HepG2 (cell line): ENCODE measurements at regions not wholly inside any gene's neighbourhood (a gene's known extent, or its start where the extent isn't known, plus 50 kb on each side); places are given as distances from the start of the nearest gene placed in this dataset.

ENCODE experiments used
- CREBL2 ChIP-seq: sonication (generic); formaldehyde crosslinking; IDR thresholded peaks from 2 replicates; pipeline ENCODE4 v1.8.1; 2023; ENCODE audit warnings: missing genetic modification reagents, mild to moderate bottlenecking, borderline replicate concordance
- FOSL1 ChIP-seq: sonication (generic); formaldehyde crosslinking; IDR thresholded peaks from 2 replicates; pipeline ENCODE4 v1.9.0; 2021; ENCODE audit warnings: missing genetic modification reagents, borderline replicate concordance
- GATA4 ChIP-seq: sonication (generic); IDR thresholded peaks from 2 replicates; pipeline ENCODE4 v1.6.1; 2016; ENCODE audit warnings: antibody characterized with exemption, low read depth, borderline replicate concordance
- JARID2 ChIP-seq: sonication (generic); formaldehyde crosslinking; IDR thresholded peaks from 2 replicates; pipeline ENCODE4 v1.8.1; 2023; ENCODE audit warnings: missing genetic modification reagents, inconsistent platforms; ENCODE audit not compliant: insufficient replicate concordance
- KAT8 ChIP-seq: IDR thresholded peaks from 2 replicates; pipeline ENCODE4 v1.6.1; 2016; ENCODE audit warnings: missing genetic modification reagents, missing compliant biosample characterization
- RBM39 ChIP-seq: fragments of 200-400 bp; formaldehyde crosslinking; IDR thresholded peaks from one replicate; pipeline ENCODE4 v1.6.1; 2018; ENCODE audit warnings: antibody characterized with exemption, mild to moderate bottlenecking, low read depth, low read length; ENCODE audit not compliant: poor library complexity, severe bottlenecking
- RFXAP ChIP-seq: sonication (generic); formaldehyde crosslinking; IDR thresholded peaks from 2 replicates; pipeline ENCODE4 v1.4.0; 2020; ENCODE audit warnings: missing genetic modification reagents, borderline replicate concordance
- RXRB ChIP-seq: IDR thresholded peaks from 2 replicates; pipeline ENCODE4 v1.6.1; 2016; ENCODE audit warnings: borderline replicate concordance, missing genetic modification reagents, missing compliant biosample characterization
- ZNF160 ChIP-seq: sonication (generic); formaldehyde crosslinking; IDR thresholded peaks from 2 replicates; pipeline ENCODE4 v1.8.0; 2022; ENCODE audit warnings: mild to moderate bottlenecking, inconsistent platforms, missing genetic modification reagents
- ZNF253 ChIP-seq: sonication (generic); formaldehyde crosslinking; IDR thresholded peaks from 2 replicates; pipeline ENCODE4 v1.8.0; 2022; ENCODE audit warnings: mild to moderate bottlenecking, missing genetic modification reagents, borderline replicate concordance
- ZNF33A ChIP-seq: sonication (generic); formaldehyde crosslinking; IDR thresholded peaks from 2 replicates; pipeline ENCODE4 v1.5.1; 2020; ENCODE audit warnings: missing genetic modification reagents, mild to moderate bottlenecking, moderate library complexity, borderline replicate concordance
- ZNF761 ChIP-seq: sonication (generic); formaldehyde crosslinking; conservative IDR thresholded peaks from 2 replicates; pipeline ENCODE4 v1.4.0; 2020; ENCODE audit warnings: mild to moderate bottlenecking, missing genetic modification reagents
- ZNF772 ChIP-seq: sonication (generic); formaldehyde crosslinking; IDR thresholded peaks from 2 replicates; pipeline ENCODE4 v1.5.0; 2020; ENCODE audit warnings: mild to moderate bottlenecking, missing genetic modification reagents
- ZNF792 ChIP-seq: IDR thresholded peaks from 2 replicates; pipeline ENCODE4 v1.6.1; 2016
- ZSCAN21 ChIP-seq: sonication (generic); formaldehyde crosslinking; IDR thresholded peaks from 2 replicates; pipeline ENCODE4 v1.8.0; 2022; ENCODE audit warnings: mild to moderate bottlenecking, missing genetic modification reagents, moderate library complexity, borderline replicate concordance
- ZZZ3 ChIP-seq: sonication (generic); formaldehyde crosslinking; IDR thresholded peaks from 2 replicates; pipeline ENCODE4 v1.4.0; 2020; ENCODE audit warnings: missing genetic modification reagents, mild to moderate bottlenecking, borderline replicate concordance
- TF ChIP-seq, protein P1 (sequence below): sonication (generic); formaldehyde crosslinking; IDR thresholded peaks from 2 replicates; pipeline ENCODE4 v1.4.0; 2020; ENCODE audit warnings: mild to moderate bottlenecking, low read depth, missing genetic modification reagents
- TF ChIP-seq, protein P2 (sequence below): sonication (generic); formaldehyde crosslinking; IDR thresholded peaks from 2 replicates; pipeline ENCODE4 v1.5.0; 2020; ENCODE audit warnings: missing genetic modification reagents, mild to moderate bottlenecking, borderline replicate concordance
- TF ChIP-seq, protein P3 (sequence below): sonication (generic); formaldehyde crosslinking; IDR thresholded peaks from 2 replicates; pipeline ENCODE4 v1.4.0; 2020; ENCODE audit warnings: missing genetic modification reagents, mild to moderate bottlenecking, borderline replicate concordance
- TF ChIP-seq, protein P4 (sequence below): sonication (generic); formaldehyde crosslinking; IDR thresholded peaks from 2 replicates; pipeline ENCODE4 v1.4.0; 2020; ENCODE audit warnings: mild to moderate bottlenecking, missing genetic modification reagents

DNA sequence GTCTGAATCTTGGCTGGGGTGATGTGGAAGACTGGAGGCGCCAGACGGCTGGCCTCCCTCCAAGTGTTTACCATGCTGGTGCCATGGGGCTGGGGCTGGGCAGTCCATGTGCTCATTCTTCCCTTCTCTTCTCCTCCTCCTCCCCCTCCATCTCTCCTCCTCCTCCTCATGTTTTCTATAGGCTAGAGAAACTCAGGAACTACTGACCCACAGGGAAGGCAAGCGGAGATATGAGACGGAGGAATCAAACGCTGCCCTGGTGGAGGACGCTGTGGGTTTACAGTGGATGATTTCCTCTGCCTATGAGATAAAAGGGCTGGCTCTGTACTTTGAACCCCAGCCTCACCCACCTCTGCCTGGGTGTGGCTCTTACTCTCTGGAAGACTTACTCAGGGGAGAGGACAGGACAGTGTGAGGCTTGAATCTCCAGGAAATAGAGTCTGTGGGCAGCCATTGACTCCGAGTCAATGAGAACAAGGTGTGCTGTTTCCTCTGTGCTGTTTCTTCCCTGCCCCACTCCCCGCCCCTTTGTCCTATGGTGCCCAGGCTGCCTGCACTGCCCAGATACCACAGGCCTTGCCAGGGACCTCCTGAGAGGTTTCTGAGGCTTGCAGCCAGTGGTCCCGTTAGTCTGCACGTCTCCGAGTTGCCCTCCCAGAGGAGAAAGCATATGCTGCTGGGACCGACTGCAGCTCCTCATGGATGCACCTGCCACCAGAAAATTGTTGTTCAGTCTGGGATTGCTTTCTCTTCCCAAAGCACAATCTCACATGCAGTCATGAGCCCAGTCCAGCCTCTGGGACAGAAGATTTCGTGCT is 132.6 kb upstream of the ARHGAP5 start (continued):
- TF ChIP-seq ZNF33A (no peak), ZNF792 (CRISPR knock-in tag) (peak; percentile 88), ZNF772 (CRISPR knock-in tag) (peak; percentile 77; the same call in 1 of the 2 replicates), ZNF160 (no peak), CREBL2 (CRISPR knock-in tag) (peak; percentile 66), GATA4 (no peak), RXRB (CRISPR knock-in tag) (peak; percentile 69; the same call in 1 of the 2 replicates), ZNF253 (0 out of 2 replicates have a peak, but pooled peaks have one; percentile 17), JARID2 (CRISPR knock-in tag) (peak; percentile 88), ZZZ3 (no peak), RFXAP (CRISPR knock-in tag) (peak; percentile 67; the same call in 1 of the 2 replicates), KAT8 (CRISPR knock-in tag) (no peak; the same call in none of the 2 replicates), FOSL1 (CRISPR knock-in tag) (0 out of 2 replicates have a peak, but pooled peaks have one; percentile 28), ZSCAN21 (peak; percentile 51; the same call in 1 of the 2 replicates), ZNF761 (CRISPR knock-in tag) (no peak), RBM39 (peak; percentile 29)
- TF ChIP-seq, protein P1, sequence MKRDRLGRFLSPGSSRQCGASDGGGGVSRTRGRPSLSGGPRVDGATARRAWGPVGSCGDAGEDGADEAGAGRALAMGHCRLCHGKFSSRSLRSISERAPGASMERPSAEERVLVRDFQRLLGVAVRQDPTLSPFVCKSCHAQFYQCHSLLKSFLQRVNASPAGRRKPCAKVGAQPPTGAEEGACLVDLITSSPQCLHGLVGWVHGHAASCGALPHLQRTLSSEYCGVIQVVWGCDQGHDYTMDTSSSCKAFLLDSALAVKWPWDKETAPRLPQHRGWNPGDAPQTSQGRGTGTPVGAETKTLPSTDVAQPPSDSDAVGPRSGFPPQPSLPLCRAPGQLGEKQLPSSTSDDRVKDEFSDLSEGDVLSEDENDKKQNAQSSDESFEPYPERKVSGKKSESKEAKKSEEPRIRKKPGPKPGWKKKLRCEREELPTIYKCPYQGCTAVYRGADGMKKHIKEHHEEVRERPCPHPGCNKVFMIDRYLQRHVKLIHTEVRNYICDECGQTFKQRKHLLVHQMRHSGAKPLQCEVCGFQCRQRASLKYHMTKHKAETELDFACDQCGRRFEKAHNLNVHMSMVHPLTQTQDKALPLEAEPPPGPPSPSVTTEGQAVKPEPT (CRISPR knock-in tag), result 0 out of 2 replicates have a peak, but pooled peaks have one; percentile 37
- TF ChIP-seq, protein P2, sequence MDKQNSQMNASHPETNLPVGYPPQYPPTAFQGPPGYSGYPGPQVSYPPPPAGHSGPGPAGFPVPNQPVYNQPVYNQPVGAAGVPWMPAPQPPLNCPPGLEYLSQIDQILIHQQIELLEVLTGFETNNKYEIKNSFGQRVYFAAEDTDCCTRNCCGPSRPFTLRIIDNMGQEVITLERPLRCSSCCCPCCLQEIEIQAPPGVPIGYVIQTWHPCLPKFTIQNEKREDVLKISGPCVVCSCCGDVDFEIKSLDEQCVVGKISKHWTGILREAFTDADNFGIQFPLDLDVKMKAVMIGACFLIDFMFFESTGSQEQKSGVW (CRISPR knock-in tag), result no peak
- TF ChIP-seq, protein P3, sequence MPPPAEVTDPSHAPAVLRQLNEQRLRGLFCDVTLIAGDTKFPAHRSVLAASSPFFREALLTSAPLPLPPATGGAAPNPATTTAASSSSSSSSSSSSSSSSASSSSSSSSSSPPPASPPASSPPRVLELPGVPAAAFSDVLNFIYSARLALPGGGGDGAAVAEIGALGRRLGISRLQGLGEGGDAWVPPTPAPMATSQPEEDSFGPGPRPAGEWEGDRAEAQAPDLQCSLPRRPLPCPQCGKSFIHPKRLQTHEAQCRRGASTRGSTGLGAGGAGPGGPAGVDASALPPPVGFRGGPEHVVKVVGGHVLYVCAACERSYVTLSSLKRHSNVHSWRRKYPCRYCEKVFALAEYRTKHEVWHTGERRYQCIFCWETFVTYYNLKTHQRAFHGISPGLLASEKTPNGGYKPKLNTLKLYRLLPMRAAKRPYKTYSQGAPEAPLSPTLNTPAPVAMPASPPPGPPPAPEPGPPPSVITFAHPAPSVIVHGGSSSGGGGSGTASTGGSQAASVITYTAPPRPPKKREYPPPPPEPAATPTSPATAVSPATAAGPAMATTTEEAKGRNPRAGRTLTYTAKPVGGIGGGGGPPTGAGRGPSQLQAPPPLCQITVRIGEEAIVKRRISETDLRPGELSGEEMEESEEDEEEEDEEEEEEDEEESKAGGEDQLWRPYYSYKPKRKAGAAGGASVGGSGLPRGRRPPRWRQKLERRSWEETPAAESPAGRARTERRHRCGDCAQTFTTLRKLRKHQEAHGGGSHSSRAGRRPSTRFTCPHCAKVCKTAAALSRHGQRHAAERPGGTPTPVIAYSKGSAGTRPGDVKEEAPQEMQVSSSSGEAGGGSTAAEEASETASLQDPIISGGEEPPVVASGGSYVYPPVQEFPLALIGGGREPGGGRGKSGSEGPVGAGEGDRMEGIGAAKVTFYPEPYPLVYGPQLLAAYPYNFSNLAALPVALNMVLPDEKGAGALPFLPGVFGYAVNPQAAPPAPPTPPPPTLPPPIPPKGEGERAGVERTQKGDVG (CRISPR knock-in tag), result no peak
- TF ChIP-seq, protein P4, sequence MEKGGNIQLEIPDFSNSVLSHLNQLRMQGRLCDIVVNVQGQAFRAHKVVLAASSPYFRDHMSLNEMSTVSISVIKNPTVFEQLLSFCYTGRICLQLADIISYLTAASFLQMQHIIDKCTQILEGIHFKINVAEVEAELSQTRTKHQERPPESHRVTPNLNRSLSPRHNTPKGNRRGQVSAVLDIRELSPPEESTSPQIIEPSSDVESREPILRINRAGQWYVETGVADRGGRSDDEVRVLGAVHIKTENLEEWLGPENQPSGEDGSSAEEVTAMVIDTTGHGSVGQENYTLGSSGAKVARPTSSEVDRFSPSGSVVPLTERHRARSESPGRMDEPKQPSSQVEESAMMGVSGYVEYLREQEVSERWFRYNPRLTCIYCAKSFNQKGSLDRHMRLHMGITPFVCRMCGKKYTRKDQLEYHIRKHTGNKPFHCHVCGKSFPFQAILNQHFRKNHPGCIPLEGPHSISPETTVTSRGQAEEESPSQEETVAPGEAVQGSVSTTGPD (CRISPR knock-in tag), result no peak
